ENCODE measurements at regions not wholly inside any gene's neighbourhood (a gene's known extent, or its start where the extent isn't known, plus 50 kb on each side); places are given as distances from the start of the nearest gene placed in this dataset.

DNA sequence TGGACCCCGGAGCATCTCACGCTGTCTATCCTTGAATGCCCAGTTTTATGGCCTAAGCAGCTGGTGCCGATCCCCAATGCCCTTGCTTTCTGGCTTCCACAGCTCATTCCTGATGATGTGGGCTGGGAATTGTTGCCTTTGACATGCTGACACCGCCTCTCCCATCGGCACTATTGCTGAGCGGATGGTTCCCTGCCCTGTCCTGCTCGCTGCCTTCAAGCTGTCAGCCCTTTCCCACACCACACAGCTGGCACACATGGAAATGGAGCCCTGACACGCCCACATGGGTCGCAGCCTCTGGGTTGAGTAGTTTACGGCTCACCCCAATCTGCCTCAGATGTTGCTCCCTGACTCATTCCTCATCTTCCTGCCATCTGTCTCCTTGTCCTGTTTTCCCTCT is 110.2 kb upstream of the SESN3 start:
- no peaks in the 10 kb centered on the region for H3K79me2 ChIP-seq (ENCODE audit: control insufficient read depth, insufficient read depth, low read length, poor library complexity)
- H3K23ac ChIP-seq (ENCODE audit: low read length), result no peak overlapping the region
- no peaks in the 10 kb centered on the region for H3K36me3 ChIP-seq (ENCODE audit: control insufficient read depth in 1 of 2, insufficient read depth in 2 of 2, low read length in 2 of 2)
- WGBS (ENCODE audit: extremely low coverage, insufficient coverage, insufficient read length), result no CpG with 5 or more reads among the region's 10 CpGs
- H3K9me3 ChIP-seq (ENCODE audit: insufficient read depth, low read depth, low read length), result peaks cover 2% of the 10 kb centered on the region
- no peak overlapping the region for H3K4ac ChIP-seq (ENCODE audit: low read depth, low read length)
- H3K9ac ChIP-seq (ENCODE audit: low read length), result no peak overlapping the region
- no peak overlapping the region for H2BK5ac ChIP-seq (ENCODE audit: low read depth, low read length, poor library complexity)
- H3K4me3 ChIP-seq (ENCODE audit: low read depth, low read length), result no peak overlapping the region
- no peak overlapping the region for H3K4me2 ChIP-seq (ENCODE audit: low read length)
- DNase-seq, result no peak
- no peak overlapping the region for H4K8ac ChIP-seq (ENCODE audit: low read depth, low read length)
- peak overlapping the region; percentile 23 for H3K18ac ChIP-seq (ENCODE audit: low read length)
- H4K12ac ChIP-seq (ENCODE audit: low read depth, low read length), result no peak overlapping the region
- H3K27ac ChIP-seq (ENCODE audit: low read depth, low read length), result no peak overlapping the region
- H2AK5ac ChIP-seq (ENCODE audit: low read length), result peak overlapping the region; percentile 8
- peaks cover 21 to 32% of the 10 kb centered on the region in 2 experiments for H3K4me1 ChIP-seq (ENCODE audit: control insufficient read depth in 1 of 2, insufficient read depth in 2 of 2, low read length in 2 of 2)
- no peak overlapping the region for H3K14ac ChIP-seq (ENCODE audit: low read length)
- no peak overlapping the region for H2AFZ ChIP-seq (ENCODE audit: insufficient read depth, low read length, poor library complexity)
- no peaks in the 10 kb centered on the region for H3K27me3 ChIP-seq (ENCODE audit: insufficient read depth, low read length)
- H3K79me1 ChIP-seq (ENCODE audit: low read length), result peaks cover 19% of the 10 kb centered on the region
- H4K91ac ChIP-seq (ENCODE audit: low read depth, low read length), result no peak overlapping the region
- H2BK12ac ChIP-seq (ENCODE audit: low read length), result no peak overlapping the region
- H2BK120ac ChIP-seq (ENCODE audit: insufficient read depth, low read length, poor library complexity), result no peak overlapping the region

DNA sequence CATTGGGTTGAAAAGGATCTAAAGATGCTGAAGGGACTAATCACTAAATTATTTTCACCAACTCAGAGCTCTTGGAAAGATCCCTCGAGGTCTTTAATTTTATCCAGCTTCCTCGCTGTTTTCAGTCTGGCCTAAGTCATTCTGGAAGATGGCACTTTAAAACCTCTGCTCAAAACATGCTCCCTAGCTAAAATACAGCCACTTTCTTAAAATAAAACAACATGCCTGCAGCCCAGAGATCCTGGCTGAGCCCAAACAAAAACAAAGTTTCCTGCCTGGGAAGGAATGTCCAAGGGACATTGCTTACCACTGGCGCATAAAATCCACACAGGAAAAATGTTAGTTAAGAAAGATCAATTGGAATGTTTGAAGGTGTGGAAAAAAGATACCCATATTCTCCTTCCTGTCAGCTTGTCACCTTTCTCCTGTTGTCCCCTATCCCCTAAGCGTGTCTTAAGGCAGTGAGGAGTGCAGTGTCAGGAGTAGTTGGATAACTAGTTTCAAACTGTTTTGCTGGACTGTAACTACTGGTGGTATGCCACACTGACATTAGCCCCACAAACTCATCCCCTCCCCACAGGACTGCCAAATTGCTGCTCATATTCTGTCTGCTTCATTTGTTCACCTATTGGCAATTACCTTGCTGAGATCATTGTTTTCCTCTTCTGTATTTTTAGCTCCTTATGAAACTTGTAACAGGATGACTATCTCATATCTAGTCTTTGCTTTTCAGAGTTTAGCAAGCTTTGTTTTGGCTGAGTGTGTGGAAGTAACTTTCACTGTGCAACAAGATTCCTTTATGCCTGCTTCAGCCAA is 108.3 kb upstream of the SESN3 start:
- no peak overlapping the region for H3K9ac ChIP-seq (ENCODE audit: low read length)
- H3K23ac ChIP-seq (ENCODE audit: low read length), result no peak overlapping the region
- no CpG with 5 or more reads among the region's 4 CpGs for WGBS (ENCODE audit: extremely low coverage, insufficient coverage, insufficient read length)
- H3K4me3 ChIP-seq (ENCODE audit: low read depth, low read length), result no peak overlapping the region
- peak overlapping the region; percentile 21 for H2BK120ac ChIP-seq (ENCODE audit: insufficient read depth, low read length, poor library complexity)
- H3K79me2 ChIP-seq (ENCODE audit: control insufficient read depth, insufficient read depth, low read length, poor library complexity), result no peaks in the 10 kb centered on the region
- H3K4ac ChIP-seq (ENCODE audit: low read depth, low read length), result no peak overlapping the region
- no peak for DNase-seq
- peak overlapping the region; percentile 66 for H2BK5ac ChIP-seq (ENCODE audit: low read depth, low read length, poor library complexity)
- H3K14ac ChIP-seq (ENCODE audit: low read length), result no peak overlapping the region
- peaks cover 19% of the 10 kb centered on the region for H3K79me1 ChIP-seq (ENCODE audit: low read length)
- H2AK5ac ChIP-seq (ENCODE audit: low read length), result no peak overlapping the region
- peaks cover 21 to 39% of the 10 kb centered on the region in 2 experiments for H3K4me1 ChIP-seq (ENCODE audit: control insufficient read depth in 1 of 2, insufficient read depth in 2 of 2, low read length in 2 of 2)
- no peak overlapping the region for H3K18ac ChIP-seq (ENCODE audit: low read length)
- H2AFZ ChIP-seq (ENCODE audit: insufficient read depth, low read length, poor library complexity), result peak overlapping the region; percentile 0
- H3K4me2 ChIP-seq (ENCODE audit: low read length), result no peak overlapping the region
- peak overlapping the region; percentile 41 for H2BK12ac ChIP-seq (ENCODE audit: low read length)
- peak overlapping the region; percentile 67 for H3K27ac ChIP-seq (ENCODE audit: low read depth, low read length)
- H3K27me3 ChIP-seq (ENCODE audit: insufficient read depth, low read length), result no peaks in the 10 kb centered on the region
- H3K36me3 ChIP-seq (ENCODE audit: control insufficient read depth in 1 of 2, insufficient read depth in 2 of 2, low read length in 2 of 2), result no peaks in the 10 kb centered on the region
- peaks cover 2% of the 10 kb centered on the region for H3K9me3 ChIP-seq (ENCODE audit: insufficient read depth, low read depth, low read length)
- no peak overlapping the region for H4K12ac ChIP-seq (ENCODE audit: low read depth, low read length)
- H4K91ac ChIP-seq (ENCODE audit: low read depth, low read length), result peak overlapping the region; percentile 58
- H4K8ac ChIP-seq (ENCODE audit: low read depth, low read length), result peak overlapping the region; percentile 76

GRCh38 chr11:95338430-95338991 is 107.5 kb upstream of the SESN3 start:
- no CpG with 5 or more reads among the region's 4 CpGs for WGBS (ENCODE audit: extremely low coverage, insufficient coverage, insufficient read length)
- H3K4me2 ChIP-seq (ENCODE audit: low read length), result no peak overlapping the region
- no peak overlapping the region for H3K4me3 ChIP-seq (ENCODE audit: low read depth, low read length)
- H3K27ac ChIP-seq (ENCODE audit: low read depth, low read length), result peak overlapping the region; percentile 67
- H3K9me3 ChIP-seq (ENCODE audit: insufficient read depth, low read depth, low read length), result peaks cover 2% of the 10 kb centered on the region
- H3K27me3 ChIP-seq (ENCODE audit: insufficient read depth, low read length), result no peaks in the 10 kb centered on the region
- H2BK120ac ChIP-seq (ENCODE audit: insufficient read depth, low read length, poor library complexity), result peak overlapping the region; percentile 55
- H3K14ac ChIP-seq (ENCODE audit: low read length), result peak overlapping the region; percentile 47
- H3K9ac ChIP-seq (ENCODE audit: low read length), result no peak overlapping the region
- peak overlapping the region; percentile 80 for H4K91ac ChIP-seq (ENCODE audit: low read depth, low read length)
- no peak overlapping the region for H4K8ac ChIP-seq (ENCODE audit: low read depth, low read length)
- peak overlapping the region; percentile 23 for H3K4ac ChIP-seq (ENCODE audit: low read depth, low read length)
- H2BK12ac ChIP-seq (ENCODE audit: low read length), result peak overlapping the region; percentile 78
- H3K23ac ChIP-seq (ENCODE audit: low read length), result no peak overlapping the region
- peak overlapping the region; percentile 88 for H2BK5ac ChIP-seq (ENCODE audit: low read depth, low read length, poor library complexity)
- no peak overlapping the region for H2AK5ac ChIP-seq (ENCODE audit: low read length)
- no peaks in the 10 kb centered on the region for H3K36me3 ChIP-seq (ENCODE audit: control insufficient read depth in 1 of 2, insufficient read depth in 2 of 2, low read length in 2 of 2)
- H2AFZ ChIP-seq (ENCODE audit: insufficient read depth, low read length, poor library complexity), result no peak overlapping the region
- H3K18ac ChIP-seq (ENCODE audit: low read length), result peak overlapping the region; percentile 52
- no peaks in the 10 kb centered on the region for H3K79me2 ChIP-seq (ENCODE audit: control insufficient read depth, insufficient read depth, low read length, poor library complexity)
- H4K12ac ChIP-seq (ENCODE audit: low read depth, low read length), result no peak overlapping the region
- peaks cover 19% of the 10 kb centered on the region for H3K79me1 ChIP-seq (ENCODE audit: low read length)
- DNase-seq, result no peak
- H3K4me1 ChIP-seq (ENCODE audit: control insufficient read depth in 1 of 2, insufficient read depth in 2 of 2, low read length in 2 of 2), result peaks cover 21 to 39% of the 10 kb centered on the region in 2 experiments

GRCh38 chr11:95337972-95338429 is 107.0 kb upstream of the SESN3 start:
- peak overlapping the region; percentile 88 for H2BK5ac ChIP-seq (ENCODE audit: low read depth, low read length, poor library complexity)
- H3K4ac ChIP-seq (ENCODE audit: low read depth, low read length), result no peak overlapping the region
- peak overlapping the region; percentile 80 for H4K91ac ChIP-seq (ENCODE audit: low read depth, low read length)
- no peak overlapping the region for H3K4me3 ChIP-seq (ENCODE audit: low read depth, low read length)
- H3K4me2 ChIP-seq (ENCODE audit: low read length), result no peak overlapping the region
- H2AK5ac ChIP-seq (ENCODE audit: low read length), result no peak overlapping the region
- no peak overlapping the region for H3K23ac ChIP-seq (ENCODE audit: low read length)
- no peak for DNase-seq
- peaks cover 2% of the 10 kb centered on the region for H3K9me3 ChIP-seq (ENCODE audit: insufficient read depth, low read depth, low read length)
- no peak overlapping the region for H3K9ac ChIP-seq (ENCODE audit: low read length)
- no peaks in the 10 kb centered on the region for H3K36me3 ChIP-seq (ENCODE audit: control insufficient read depth in 1 of 2, insufficient read depth in 2 of 2, low read length in 2 of 2)
- peak overlapping the region; percentile 47 for H2AFZ ChIP-seq (ENCODE audit: insufficient read depth, low read length, poor library complexity)
- H3K79me2 ChIP-seq (ENCODE audit: control insufficient read depth, insufficient read depth, low read length, poor library complexity), result no peaks in the 10 kb centered on the region
- H2BK120ac ChIP-seq (ENCODE audit: insufficient read depth, low read length, poor library complexity), result peak overlapping the region; percentile 68
- H3K79me1 ChIP-seq (ENCODE audit: low read length), result peaks cover 19% of the 10 kb centered on the region
- H3K4me1 ChIP-seq (ENCODE audit: control insufficient read depth in 1 of 2, insufficient read depth in 2 of 2, low read length in 2 of 2), result peaks cover 21 to 39% of the 10 kb centered on the region in 2 experiments
- peak overlapping the region; percentile 91 for H2BK12ac ChIP-seq (ENCODE audit: low read length)
- peak overlapping the region; percentile 52 for H3K18ac ChIP-seq (ENCODE audit: low read length)
- peak overlapping the region; percentile 50 for H4K8ac ChIP-seq (ENCODE audit: low read depth, low read length)
- H3K27me3 ChIP-seq (ENCODE audit: insufficient read depth, low read length), result no peaks in the 10 kb centered on the region
- H3K14ac ChIP-seq (ENCODE audit: low read length), result peak overlapping the region; percentile 64
- WGBS (ENCODE audit: extremely low coverage, insufficient coverage, insufficient read length), result no CpG with 5 or more reads among the region's 2 CpGs
- H4K12ac ChIP-seq (ENCODE audit: low read depth, low read length), result no peak overlapping the region
- peak overlapping the region; percentile 67 for H3K27ac ChIP-seq (ENCODE audit: low read depth, low read length)
